HG02870 (cell line): ENCODE measurements at regions not wholly inside any gene's neighbourhood (a gene's known extent, or its start where the extent isn't known, plus 50 kb on each side); places are given as distances from the start of the nearest gene placed in this dataset.

ENCODE experiments used
- ATAC-seq: cut with Tn5 transposase; IDR thresholded peaks from one replicate; pipeline ENCODE4 v1.9.1; 2021; ENCODE audit warnings: mild to moderate bottlenecking, moderate library complexity; ENCODE audit not compliant: unreplicated experiment

DNA sequence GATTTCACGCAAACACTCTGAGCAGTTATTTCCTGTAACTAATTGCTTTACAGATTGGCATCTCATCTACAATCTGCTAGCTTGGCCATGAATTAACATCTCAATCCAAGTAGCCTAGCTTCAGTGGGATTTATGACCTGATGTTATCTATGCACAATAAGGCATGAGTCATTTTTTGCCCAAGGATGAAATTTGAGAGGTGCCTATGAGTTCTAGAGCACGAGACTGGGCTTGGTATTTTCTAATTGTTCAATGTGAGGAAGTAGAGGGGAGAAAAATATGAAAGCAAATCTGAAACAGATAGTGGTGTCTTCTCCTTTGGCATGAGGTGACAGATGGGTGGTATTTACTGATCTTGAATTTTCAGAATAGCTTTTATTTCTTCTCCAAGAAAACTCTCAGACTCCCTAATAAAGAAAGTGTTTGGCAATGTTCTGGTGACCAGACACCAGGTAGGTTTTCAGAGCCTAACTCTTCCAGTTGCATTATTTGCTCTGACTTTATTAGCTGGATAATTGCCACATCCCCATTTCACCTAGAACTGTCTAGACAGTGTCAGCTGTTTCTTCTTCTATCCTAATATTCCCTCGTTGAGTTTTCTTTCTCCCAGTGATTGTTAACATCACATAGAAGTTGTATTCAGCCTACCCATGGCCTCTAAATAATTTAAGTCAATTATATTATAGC, 301.0 kb upstream of the UMPS start:
- ATAC-seq, result no peak

DNA sequence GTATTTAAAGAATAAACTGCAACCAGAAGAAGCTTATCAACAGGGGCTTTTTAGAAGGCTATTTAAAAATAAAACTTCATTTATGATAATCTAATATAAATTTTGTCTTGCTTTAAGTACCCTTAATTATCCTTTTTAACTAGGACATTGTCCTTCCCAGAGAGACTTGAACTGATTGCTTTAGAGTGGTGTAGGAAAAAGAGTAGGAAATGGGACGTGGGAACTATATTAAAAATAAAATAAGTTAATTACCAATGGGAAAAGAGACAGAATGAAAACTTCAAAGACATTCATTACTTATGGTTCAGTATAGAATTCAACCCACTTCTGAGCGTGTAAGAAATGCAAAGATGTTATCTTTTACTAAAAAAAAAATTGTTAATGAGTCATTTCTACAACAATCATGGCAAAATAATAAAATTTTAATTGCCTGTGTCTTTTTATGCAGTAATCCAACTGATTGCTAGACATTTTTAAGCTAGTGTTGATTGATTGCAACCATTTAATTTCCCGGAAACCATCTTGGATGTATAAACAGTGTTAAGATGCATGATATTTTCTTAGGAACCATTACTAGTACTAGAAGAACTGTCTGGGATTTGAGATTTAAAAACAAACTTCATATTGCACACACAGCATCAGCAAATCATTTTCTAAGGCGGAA, 298.8 kb upstream of the UMPS start:
- ATAC-seq, result no peak

DNA sequence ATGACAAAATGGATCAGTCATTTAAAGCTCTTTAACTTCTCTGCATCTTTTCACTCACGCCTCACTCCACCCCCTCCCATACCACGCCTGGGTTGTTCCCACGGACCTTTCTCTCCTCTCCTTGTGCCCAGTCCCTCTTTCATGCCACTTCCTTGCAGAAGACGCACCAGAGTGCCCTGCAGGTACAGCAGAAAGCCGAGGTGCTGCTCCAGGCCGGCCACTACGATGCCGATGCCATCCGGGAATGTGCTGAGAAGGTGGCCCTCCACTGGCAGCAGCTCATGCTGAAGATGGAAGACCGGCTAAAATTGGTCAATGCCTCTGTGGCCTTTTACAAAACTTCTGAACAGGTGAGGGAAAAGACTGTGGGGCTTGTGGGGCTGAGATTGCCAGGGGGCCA, 296.1 kb upstream of the UMPS start:
- no peak for ATAC-seq

DNA sequence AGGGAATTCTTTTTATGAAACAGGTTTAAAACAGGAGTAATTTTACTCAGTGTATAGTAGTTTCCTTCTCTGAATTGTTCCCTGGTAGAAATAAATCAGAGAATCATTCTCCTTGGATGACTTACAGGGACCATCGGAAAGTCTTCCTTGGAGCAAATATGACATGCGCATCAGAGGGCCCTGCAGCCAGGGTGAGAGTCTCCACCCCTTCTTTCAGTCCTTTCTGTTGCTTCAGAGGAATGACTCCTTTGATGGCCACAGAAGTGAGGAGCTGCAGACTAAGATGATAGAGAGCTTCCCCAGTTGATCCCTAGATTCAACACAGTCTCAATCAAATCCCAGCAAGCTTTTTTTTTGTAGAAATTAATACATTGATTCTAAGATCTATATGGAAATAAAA, 294.8 kb upstream of the UMPS start:
- ATAC-seq, result no peak

DNA sequence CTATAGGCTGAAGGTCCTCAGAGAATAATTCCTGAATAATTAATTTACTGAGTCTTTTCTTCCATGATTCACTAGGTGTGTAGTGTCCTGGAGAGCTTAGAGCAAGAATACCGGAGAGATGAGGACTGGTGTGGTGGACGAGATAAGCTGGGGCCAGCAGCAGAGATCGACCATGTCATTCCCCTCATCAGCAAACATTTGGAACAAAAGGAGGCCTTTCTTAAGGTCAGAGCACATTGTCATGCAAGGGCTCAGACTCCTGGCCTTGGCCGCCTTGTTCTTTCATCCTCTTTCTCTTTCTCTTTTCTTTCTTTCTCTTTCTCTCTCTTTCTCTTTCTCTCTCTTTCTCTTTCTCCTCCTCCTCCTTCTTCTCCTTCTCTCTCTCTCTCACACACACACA, 291.4 kb upstream of the UMPS start:
- no peak for ATAC-seq

DNA sequence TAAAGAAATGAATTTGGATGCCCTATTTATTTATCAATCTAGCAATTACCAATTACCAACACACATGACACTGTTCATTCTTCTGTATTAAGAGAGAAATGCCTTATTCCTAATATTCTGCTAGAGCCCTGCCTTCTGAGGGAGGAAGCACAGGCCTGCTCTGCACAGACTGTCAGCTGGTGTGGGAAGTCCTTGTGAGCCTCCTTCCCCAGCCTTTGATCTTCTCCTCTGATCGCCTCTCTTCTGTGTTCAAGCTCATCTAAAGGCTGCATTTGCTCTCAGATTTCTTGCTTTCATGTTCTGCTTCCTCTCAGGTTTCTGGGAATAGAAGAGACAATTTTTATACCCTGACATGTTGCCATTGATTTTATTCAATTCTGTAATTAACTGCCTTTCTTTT, 290.6 kb upstream of the UMPS start:
- no peak for ATAC-seq

DNA sequence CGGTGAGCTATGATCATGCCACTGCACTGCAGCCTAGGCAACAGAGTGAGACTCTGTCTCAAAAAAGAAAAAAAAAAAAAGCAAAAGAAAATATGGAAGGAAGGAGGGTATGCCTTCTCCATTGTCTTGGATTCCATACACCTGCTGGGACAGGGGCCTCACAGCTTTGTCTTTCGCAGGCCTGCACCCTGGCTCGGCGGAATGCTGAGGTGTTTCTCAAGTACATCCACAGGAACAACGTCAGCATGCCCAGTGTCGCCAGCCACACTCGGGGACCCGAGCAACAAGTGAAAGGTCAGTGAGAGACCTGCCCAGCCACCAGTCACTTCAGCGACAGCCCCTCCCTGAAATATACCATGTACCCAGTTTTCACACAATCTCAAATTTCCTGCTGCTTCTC, 288.5 kb upstream of the UMPS start:
- no peak for ATAC-seq

DNA sequence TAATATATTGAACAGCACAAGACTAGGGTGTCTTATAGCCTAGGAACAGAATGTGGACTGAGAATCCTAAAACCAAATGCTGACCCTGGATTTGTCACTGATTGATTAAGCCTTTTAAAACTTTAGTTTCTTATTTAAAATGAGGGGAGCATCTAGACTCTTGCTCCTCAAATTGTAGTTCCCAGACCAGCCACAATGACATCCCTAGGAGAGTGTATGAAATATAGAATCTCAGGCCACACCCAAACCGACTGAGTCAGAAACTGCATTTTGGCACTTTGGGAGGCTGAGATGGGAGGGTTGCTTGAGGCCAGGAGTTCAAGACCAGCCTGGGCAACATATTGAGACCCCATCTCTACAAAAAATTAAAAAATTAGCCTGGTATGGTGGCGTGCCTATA, 287.8 kb upstream of the UMPS start:
- no peak for ATAC-seq

DNA sequence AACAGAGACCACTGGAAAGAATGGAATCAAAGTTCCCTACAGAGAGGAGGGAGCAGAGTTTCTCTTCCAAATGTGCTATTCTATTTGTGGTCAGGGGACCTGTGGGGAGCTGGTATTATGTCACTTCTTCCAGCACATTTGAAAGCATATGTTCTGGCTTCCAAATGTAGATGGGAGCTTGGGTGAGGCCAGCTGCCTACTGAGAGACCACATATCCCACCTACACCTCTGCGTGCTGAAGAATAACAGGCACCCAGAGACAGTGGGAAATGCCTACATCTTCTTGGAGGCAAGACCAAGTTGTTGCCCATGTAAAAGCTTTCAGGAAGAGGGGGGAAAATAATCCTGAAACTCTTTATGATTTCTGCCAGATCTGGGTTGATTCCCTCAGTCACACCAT, 286.8 kb upstream of the UMPS start:
- ATAC-seq, result no peak

DNA sequence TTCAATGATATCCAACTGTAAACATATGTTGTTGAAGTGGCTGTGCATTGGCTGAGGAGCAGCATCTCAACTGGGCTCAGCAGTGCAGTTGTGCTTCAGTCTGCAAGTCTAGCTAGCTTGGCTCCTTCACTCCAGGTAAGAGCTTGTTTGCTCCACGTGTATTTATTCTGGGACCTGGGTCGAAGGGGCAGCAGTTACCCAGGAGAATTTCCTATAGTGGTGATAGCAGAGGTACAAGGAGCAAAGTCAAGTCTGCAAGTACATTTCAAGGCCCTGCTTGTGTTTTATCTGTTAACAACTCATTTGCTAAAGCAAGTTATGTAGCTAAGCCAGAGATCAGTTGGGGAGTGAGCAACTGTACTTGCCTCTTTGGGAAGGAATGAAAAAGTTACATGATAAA, 286.2 kb upstream of the UMPS start:
- ATAC-seq, result no peak

DNA sequence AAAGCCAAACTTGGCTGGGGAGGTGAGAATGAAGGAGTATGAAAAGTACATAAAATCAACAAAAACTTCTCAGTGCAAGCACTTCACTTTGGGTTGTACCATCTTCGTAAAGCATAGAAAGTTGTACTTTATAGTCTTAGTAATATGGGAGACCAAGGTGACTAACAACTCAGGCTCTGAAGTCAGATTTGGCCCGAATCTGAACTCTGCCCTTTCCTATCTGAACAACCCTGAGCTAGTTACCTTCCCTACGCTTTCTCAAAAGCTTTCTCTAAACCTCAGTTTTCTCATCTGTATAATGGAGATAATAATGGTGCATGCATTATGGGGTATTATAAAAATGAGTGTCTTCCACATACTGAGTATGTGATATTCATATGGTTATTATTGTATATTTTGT, 285.4 kb upstream of the UMPS start:
- ATAC-seq, result no peak

DNA sequence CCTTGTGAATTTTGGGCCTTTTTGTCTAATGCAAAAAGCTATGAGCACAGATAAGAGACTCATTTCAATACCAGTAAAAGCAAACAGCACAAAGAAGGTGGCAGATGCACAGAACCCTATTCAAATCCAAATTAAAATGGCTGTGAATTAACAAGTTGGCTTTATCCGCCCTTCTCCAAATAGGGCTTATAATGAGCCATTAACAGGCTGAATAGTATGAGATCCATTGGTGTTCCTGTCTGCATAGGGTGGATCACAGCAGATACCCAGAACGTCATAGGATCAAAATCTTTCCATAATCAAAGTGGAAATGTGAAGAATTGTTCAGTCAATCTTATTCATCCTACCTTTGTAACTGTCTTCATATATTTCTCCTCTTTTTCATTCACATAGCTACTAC, 282.4 kb upstream of the UMPS start:
- ATAC-seq, result no peak

DNA sequence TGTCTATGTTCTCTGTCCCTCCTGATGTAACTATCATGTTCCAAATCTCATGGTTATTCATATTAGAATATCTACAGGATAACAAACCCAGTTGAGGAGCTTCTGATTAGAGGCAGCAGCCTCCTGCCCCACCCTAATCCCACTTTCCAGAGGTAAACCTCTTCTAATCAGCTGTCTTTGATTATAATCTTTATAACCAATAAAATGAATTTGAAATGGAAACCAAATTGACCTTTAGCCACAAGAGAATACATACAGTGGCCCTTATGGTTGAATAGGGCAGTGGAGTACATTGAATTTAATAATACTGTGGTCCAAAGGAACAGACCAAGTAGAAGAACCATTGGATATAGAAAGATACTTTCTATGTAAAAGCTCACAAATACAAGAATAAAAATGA, 281.3 kb upstream of the UMPS start:
- no peak for ATAC-seq

DNA sequence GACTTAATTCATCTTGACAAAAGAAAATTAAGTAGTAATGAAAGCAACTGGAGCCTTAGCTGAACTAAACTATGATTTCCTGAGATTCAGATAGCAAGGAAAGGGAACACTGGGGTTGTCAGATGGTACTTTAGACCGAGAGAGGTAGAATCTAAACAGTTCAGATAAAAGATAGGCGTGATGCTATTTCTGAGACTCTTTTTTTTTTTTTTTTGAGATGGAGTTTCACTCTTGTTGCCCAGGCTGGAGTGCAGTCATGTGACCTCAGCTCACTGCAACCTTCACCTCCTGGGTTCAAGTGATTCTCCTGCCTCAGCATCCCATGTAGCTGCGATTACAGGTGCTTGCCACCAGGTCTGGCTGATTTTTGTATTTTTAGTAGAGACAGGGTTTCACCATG, 279.9 kb upstream of the UMPS start:
- ATAC-seq, result no peak

DNA sequence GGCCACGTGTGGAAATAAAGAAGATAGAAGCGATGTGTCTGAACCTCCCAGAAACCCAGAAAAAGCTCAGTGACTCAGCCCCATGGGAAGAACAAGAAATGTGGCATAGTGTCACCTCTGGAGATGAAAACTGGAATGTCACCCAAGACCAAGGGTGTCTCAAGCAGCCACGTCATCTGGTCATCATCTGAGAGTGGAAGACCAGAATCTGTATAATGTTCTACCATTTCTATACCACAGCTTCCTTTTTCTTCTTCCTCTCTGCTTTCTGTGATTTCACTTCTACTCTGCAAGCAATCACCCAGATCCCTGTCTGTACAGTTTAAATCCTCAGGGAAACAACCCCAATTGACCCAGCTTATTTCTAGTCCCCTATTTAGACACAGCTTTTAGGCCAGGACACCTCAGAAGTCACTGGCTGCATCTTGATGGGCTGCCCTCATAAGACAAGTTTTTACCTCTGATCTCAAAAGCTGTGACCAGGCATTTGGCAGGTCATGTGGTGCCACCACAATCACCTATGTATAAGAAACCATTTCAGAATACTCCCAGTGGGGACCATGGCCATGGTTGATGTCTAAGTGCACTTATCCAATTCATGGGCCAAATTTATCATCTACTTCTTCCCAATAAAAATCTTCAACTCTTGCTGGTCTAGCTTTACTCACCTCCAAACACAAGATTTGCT, 278.5 kb upstream of the UMPS start:
- no peak for ATAC-seq

DNA sequence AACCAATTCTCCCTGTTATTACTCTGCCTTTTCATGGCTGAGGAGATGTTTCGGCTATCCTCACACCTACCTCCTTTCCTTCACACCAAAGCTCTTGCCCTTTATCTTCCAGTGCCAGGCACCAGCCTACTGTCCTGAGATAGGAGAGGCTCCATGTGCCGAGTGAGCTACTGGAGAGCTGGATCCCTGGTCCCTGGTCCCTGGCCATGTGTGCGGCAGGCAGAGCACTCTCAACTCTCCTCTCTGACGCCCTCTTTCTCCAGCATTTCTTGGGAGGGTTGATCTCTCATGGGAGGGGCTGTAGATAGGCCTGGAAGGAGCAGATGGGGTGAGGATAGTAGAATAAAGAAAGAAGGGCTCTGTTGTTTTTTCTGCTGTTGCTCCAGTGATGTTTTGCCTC, 277.1 kb upstream of the UMPS start:
- no peak for ATAC-seq

DNA sequence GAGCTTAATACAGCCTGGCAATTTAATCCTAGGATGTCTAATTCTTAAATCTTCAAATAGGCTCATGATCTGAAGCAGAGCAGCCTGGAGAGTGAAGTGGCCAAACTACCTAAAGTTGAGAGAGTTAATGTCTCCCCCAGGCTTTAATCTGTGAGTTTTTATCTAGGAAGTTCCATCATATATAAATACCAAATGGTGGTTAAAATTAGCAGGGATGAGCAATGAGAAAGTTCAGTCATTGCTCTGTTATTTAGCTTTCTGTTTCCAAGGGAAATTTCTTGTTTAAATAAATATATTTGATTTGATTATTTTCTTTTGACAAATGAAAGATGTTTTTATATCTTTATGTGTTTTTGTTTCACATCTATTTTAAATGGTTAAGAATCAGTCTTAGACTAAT, 274.4 kb upstream of the UMPS start:
- no peak for ATAC-seq

DNA sequence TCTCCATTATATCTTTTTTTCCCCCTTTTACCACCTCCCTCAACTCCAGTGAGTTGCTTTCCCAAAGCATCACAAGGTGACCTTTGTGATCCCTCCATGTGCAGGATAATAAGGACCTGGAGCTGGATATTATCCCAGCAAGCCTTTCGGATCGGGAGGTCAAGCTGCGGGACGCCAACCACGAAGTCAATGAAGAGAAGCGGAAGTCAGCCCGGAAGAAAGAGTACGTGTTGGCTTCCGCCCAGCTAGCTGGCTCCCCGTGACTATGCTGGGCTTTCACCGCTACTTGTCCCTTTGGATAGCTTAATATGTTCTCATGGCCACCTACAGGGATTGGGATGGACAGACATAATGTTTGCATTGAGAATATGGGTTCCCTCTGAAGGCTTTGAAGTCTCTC, 273.7 kb upstream of the UMPS start:
- ATAC-seq, result no peak

DNA sequence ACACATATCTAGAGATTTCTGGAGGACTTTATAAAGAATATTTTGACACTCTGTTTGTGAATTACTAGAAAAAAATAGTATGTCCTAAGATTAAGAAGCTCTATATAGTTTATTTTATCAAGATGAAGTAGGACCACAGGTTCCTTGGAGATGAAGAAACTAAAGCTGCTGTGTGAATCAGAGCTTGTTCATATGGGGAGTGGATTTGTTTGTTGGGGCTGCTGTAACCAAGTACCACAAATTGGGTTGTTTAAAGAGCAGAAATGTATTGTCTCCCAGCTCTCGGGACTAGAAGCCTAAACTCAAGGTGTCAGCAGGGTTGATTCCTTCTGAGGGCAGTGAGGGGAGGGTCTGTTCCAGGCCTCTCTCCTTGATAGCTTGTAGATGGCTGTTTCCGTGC, 270.6 kb upstream of the UMPS start:
- ATAC-seq, result no peak

DNA sequence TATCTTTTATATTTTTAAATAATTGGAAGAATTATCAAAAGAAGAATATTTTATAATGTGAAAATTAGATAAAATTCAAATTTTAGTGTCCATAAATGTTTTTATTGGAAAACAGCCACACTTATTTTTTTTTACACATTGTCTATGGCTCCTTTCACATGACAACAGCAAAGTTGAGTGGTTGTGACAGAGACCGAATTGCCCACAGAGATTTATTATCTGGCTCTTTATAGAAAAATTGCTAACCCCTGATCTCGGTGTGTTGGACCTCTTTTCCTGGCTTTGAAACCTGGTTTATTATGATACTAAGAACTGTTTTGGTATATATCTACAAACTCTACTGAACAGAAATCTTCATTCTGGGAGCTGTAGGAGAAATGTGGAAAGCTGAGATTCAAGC, 269.1 kb upstream of the UMPS start:
- ATAC-seq, result no peak

DNA sequence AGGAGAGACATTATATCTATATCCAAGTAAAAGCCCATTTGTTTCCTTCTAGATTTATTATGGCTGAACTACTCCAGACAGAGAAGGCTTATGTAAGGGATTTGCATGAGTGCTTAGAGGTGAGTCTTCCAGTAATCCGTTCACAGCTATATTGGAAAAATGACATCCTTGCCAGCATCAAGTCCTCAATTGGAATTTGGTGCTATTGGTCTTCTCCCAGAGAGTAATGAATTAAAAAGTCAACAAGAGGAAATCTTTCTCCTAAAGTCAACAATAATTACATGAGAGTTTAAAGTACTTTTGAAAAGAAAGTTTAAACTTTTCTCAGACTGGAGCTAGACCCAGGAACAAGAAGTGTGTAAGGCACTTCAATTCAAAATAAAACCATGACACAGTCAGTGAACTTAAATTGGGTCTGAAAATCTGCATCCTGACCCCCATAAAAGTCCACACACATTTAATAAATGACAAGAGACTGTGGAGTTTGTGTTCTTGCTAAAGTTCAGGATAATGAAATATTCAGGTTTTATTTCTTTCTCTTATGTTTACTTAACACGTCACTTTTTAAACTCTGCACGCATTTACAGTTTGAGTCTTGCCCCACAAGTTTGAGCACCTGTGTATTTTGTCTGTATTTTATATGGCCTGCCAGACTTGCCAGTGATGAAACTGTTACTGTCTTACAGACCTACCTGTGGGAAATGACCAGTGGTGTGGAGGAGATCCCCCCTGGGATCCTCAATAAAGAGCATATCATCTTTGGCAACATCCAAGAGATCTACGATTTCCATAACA, 268.2 kb upstream of the UMPS start:
- ATAC-seq, result no peak

DNA sequence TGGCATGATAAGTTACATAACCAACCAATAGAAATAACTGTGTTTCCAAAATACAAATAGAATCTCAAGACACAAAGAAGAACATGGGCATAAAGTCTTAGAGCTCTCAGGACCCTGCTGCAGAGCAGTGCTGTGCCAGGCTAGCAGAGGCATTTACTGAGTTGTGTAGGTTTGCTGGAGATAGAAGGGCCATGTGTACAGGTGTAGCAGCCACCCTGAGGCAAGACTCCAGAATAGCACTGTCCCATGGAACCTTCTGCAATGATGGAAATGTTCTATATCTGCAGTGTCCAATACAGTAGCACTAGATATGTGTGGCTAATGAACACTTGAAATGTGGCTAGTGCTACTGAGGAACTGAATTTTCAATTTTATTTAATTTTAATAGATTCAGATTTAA, 267.0 kb upstream of the UMPS start:
- ATAC-seq, result no peak
